ENCODE measurements at regions not wholly inside any gene's neighbourhood (a gene's known extent, or its start where the extent isn't known, plus 50 kb on each side); places are given as distances from the start of the nearest gene placed in this dataset.
"Not testable (repeated sequence)": the region's sequence is repeated elsewhere in the genome, so short reads cannot be mapped to it uniquely, and the experiment has no call there.

DNA sequence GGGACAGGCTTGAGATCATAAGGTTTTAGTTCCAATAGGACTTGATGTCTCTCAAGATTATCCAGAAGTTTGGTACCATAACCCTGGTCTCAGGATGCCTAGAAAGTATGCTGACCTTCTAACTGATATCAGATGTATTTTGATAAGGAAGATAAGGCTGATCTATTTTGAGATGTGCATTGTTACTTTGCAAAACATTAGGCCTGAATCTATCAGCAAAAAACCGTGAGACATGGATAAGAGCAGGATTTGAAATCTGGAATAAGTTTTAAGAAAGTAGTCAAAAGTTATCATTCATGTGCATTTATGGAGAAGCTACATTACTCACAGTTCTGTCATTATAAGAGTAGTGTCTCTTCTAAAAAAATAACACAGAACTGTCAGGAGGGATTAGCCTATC is 467.1 kb upstream of the HS3ST1 start:
- DNase-seq: no peak

DNA sequence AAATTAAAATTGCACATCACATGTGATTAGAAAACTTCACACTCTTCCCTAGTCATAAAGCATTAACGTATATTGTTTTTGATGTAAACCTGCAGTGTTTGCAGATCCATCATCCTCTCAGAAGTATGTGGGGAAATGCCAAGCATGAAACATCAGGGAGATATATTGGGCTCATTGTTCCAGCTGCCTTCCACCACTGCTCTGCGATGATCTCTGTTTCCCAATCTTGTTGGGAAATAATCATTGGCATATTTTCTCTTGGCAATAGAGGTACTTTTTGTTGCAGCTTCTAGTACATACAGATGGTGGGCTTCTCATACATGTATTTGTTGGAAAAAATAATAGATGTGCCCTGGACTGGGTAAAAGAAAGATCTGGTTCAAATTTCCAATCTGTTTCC is 466.3 kb upstream of the HS3ST1 start:
- no peak for DNase-seq

DNA sequence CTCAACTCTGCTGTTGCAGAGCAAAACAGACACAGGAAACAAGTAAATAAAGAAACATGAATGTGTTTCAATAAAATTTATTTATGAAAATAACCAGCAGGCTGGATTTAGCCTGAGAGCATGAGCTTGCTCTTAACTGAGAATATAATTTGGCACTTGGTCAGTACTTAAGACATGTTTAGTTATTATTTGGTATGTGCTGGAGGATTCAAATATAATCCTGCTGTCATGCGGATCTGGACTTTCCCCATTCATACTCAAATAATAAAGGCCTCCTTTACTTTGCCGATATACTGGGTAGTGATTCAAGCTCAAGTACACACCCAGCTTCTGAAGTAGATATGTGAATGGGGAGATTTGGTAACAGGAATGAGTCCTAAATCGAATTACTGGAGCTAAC is 465.5 kb upstream of the HS3ST1 start:
- no peak for DNase-seq

- DNase-seq: no peak
These were observed 460.4 kb upstream of the HS3ST1 start for GRCh38 chr4:11889099-11889498.

DNA sequence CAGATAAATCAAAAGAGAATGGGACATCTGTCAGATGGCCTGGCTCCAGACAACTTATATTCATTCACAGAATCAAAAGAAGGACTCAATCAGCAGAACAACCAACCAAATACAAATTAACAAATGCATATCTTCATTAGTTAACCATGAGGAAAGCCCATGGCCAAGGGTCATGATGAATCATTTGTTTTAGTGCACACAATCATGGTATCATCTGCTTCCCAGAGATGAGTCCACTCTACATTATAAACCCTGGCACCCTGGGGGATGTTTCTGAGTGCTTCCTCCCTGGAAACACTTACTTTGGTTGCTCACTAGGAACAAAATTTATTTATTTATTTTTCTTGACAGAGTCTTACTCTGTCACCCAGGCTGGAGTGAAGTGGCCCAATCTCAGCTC is 453.3 kb upstream of the HS3ST1 start:
- DNase-seq: no peak

GRCh38 chr4:11881364-11881763 is 452.7 kb upstream of the HS3ST1 start:
- no peak for DNase-seq

DNA sequence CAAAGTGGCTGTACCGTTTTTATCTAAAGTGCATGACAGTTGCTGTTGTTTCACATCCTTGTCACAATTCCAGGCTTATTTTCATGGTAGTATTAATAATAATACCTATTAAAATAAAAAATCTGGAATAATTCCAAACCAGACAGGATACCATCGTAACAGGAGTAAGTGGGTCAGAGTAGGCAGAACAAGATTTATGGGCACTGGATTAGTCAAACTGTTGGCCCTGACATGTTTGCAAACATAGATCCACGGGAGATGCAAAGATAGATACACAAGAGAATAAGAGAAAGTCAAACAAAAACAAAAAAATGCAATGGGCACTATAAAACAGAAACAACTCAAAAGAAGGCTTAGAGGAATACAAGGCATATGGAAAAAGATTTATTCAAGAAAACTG is 449.5 kb upstream of the HS3ST1 start:
- no peak for DNase-seq

DNA sequence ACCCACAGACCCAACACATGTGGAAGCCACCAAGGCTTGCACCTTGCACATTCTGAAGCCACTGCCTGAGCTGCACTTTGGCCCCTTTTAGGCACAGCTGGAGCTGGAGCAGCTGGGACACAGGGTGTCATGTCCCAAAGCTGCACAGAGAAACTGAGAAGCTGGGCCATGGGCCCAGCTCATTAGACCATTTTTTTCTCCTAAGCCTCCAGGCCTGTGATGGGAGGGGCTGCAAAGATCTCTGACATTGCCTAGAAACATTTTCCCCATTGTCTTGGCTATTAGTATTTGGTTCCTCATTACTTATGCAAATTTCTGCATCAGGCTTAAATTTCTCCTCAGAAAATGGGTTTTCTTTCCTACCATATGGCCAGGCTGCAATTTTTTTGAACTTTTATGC is 447.4 kb upstream of the HS3ST1 start:
- DNase-seq: no peak

- DNase-seq: no peak
These were observed 440.6 kb upstream of the HS3ST1 start for GRCh38 chr4:11869191-11869870.

- DNase-seq: no peak
These were observed 437.7 kb upstream of the HS3ST1 start for GRCh38 chr4:11866391-11866790.

DNA sequence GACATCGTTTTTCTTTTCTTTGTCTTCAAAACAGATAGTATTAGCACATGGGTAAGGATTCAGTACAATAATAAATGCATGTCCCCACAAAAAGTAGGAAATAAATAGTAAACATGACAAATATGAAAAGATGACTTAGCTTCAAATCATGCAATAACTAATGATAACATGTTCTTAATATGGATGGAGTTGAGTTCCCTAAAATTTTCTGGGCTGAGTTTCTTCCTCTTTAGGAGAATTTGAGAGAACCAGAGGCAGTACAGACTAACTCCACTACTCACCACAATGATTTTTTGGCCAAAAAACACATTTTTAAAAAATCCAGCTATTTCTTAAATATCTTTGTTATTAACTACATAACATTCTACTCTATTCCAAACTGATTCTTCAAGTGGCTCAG is 432.3 kb upstream of the HS3ST1 start:
- no peak for DNase-seq

DNA sequence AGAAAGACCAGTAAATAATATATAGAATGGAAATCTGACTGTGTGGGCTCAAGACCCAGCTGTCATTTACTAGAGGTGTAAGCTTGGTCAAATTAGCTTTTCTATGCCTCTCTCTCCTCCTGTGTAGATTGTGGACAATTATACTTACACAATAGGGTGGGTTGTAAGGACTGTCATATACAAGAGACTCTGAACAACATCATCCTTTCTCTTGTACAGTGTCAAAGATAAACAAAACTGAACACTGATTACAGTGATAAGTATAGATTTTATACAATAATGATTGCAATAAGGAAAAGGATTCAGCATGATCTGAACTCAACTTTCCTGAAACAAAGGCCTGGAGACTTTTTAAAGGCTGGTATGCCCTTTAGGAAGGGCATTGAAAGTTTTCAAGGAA is 429.2 kb upstream of the HS3ST1 start:
- no peak for DNase-seq

- DNase-seq: no peak
These were observed 418.5 kb upstream of the HS3ST1 start for GRCh38 chr4:11847167-11847566.

GRCh38 chr4:11843927-11844326 is 415.2 kb upstream of the HS3ST1 start:
- no peak for DNase-seq

GRCh38 chr4:11843340-11843739 is 414.6 kb upstream of the HS3ST1 start:
- DNase-seq: no peak

GRCh38 chr4:11842620-11843263 is 414.0 kb upstream of the HS3ST1 start:
- DNase-seq: peak; percentile 38

GRCh38 chr4:11839889-11840288 is 411.2 kb upstream of the HS3ST1 start:
- no peak for DNase-seq

DNA sequence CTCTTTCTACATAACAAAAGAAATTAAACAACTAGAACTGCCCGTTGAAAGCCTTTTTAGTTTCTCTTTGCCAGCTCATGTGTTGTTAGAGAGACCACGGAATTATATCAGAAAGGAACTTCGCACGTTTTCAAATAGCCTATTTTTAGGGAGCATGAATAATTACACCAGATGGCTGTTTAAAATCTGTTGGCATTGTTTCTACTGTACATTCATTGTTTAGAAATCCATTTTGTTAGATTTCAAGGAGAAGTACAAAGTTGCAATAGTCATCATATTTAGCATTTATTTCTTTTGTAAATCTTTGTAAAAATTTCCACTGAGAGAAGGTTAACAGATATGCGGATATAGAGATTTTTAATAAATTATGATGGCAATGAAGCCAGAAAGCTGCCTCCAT is 403.0 kb upstream of the HS3ST1 start:
- no peak for DNase-seq

GRCh38 chr4:11824566-11824965 is 395.9 kb upstream of the HS3ST1 start:
- no peak for DNase-seq

GRCh38 chr4:11821772-11822430 is 393.2 kb upstream of the HS3ST1 start:
- DNase-seq: no peak

DNA sequence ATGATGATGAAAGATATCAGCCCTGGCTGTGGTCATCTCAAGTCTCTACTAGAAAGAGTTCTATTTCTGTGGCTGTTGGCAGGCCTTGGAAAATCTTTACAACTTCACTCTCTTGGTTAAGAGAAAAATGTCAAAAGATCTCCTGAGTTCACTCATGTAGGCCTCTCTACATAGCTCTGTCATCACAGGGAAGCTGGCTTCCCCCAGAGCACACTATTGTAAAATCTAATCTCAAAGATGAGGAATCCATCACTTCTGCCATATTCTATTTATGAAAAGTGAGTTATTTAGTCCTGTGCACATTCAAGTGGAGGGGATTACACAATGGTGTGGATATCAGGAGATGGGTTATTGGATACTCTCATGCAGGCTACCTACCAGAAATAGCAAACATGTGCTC is 388.4 kb upstream of the HS3ST1 start:
- no peak for DNase-seq

DNA sequence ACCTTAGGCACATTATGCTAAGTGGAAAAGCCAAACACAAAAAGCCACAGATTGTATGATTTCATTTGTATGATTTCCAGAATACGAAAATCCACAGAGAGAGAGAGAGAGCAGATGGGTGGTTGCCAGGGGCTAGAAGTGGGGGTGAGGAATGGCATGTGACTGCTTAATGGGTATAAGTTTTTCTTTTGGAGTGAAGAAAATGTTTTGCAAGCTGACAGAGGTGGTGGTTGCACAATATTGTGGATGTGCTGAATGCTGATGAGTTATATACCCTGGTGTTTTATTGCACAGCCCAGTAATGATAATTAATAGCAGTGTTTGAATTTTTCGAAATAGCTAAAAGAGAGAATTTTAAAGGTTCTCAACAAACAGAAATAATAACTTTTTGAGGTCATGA is 386.1 kb upstream of the HS3ST1 start:
- DNase-seq: no peak

DNA sequence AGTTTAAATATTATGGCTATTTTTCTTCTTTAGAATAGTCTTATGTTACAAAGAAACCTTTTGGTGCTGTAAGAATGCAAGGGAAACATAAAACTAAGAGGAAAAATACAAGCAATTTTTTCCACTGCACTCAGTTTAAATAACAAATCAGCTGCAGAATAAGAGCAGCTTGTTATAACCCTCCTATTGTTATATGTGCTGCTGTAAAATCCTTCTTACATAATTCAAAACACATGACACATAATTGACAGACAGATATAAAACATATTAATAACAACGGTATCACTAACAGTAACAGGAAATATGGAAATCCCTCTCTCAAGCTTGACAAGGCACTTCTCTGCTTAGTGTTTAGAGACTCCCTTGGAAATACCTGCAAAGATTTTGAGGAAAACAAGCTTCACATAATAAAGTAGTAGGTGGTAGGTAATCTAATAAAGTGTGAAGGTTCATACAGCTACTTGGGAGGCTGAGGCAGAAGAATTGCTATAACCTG is 385.3 kb upstream of the HS3ST1 start:
- no peak for DNase-seq

- not testable (repeated sequence) for DNase-seq
These were observed 382.8 kb upstream of the HS3ST1 start for GRCh38 chr4:11811521-11811920.
